HepG2 (cell line): ENCODE measurements at regions not wholly inside any gene's neighbourhood (a gene's known extent, or its start where the extent isn't known, plus 50 kb on each side); places are given as distances from the start of the nearest gene placed in this dataset.

Experiments used
- FOXM1 ChIP-seq: sonication (generic); formaldehyde crosslinking; IDR thresholded peaks from 2 replicates; pipeline ENCODE4 v1.5.0; 2020; ENCODE audit warnings: missing genetic modification reagents
- HOXD1 ChIP-seq: sonication (generic); formaldehyde crosslinking; IDR thresholded peaks from 2 replicates; pipeline ENCODE4 v1.5.0; 2020; ENCODE audit warnings: missing genetic modification reagents
- PHB2 ChIP-seq: fragments of 450-650 bp; IDR thresholded peaks from 2 replicates; pipeline ENCODE4 v1.6.1; 2018; ENCODE audit not compliant: partially characterized antibody
- RERE ChIP-seq: IDR thresholded peaks from 2 replicates; pipeline ENCODE4 v1.6.1; 2016; ENCODE audit warnings: low read depth, missing genetic modification reagents, missing compliant biosample characterization
- YEATS2 ChIP-seq: sonication (generic); formaldehyde crosslinking; IDR thresholded peaks from 2 replicates; pipeline ENCODE4 v1.4.0; 2020; ENCODE audit warnings: missing genetic modification reagents, borderline replicate concordance
- ZNF224 ChIP-seq: sonication (generic); formaldehyde crosslinking; IDR thresholded peaks from 2 replicates; pipeline ENCODE4 v1.5.0; 2020; ENCODE audit warnings: mild to moderate bottlenecking, missing genetic modification reagents
- ZNF407 ChIP-seq: sonication (generic); formaldehyde crosslinking; IDR thresholded peaks from one replicate; pipeline ENCODE4 v1.5.1; 2020; ENCODE audit warnings: mild to moderate bottlenecking, missing genetic modification reagents; ENCODE audit errors: not compliant biosample characterization
- ZNF432 ChIP-seq: sonication (generic); formaldehyde crosslinking; IDR thresholded peaks from 2 replicates; pipeline ENCODE4 v1.5.0; 2020; ENCODE audit warnings: missing genetic modification reagents, mild to moderate bottlenecking, borderline replicate concordance

GRCh38 chr21:45353200-45353599 lies 51.8 kb upstream of the COL18A1 start (continued):
- TF ChIP-seq ZNF407 (CRISPR knock-in tag) (no peak), HOXD1 (CRISPR knock-in tag) (no peak), YEATS2 (CRISPR knock-in tag) (no peak), FOXM1 (CRISPR knock-in tag) (no peak), RERE (CRISPR knock-in tag) (no peak), PHB2 (no peak), ZNF432 (CRISPR knock-in tag) (no peak), ZNF224 (CRISPR knock-in tag) (no peak)
